MM.1S (cell line): ENCODE measurements at regions not wholly inside any gene's neighbourhood (a gene's known extent, or its start where the extent isn't known, plus 50 kb on each side); places are given as distances from the start of the nearest gene placed in this dataset.

Experiments
- DNase-seq: peaks from one replicate; pipeline ENCODE4 v3.0.0-alpha.2; 2015
- H2AFZ ChIP-seq: fragments of 300-600 bp; sonication (generic); 2 replicates; pipeline ENCODE4 v1.6.0; 2016; ENCODE audit warnings: antibody characterized with exemption, low read length
- H3F3A ChIP-seq: fragments of 300-600 bp; sonication (generic); 2 replicates; pipeline ENCODE4 v1.6.1; 2016; ENCODE audit warnings: mild to moderate bottlenecking, antibody characterized with exemption, low read length, moderate library complexity, mixed read lengths; ENCODE audit not compliant: insufficient read depth
- H3K27ac ChIP-seq: fragments of 300-600 bp; sonication (generic); 2 replicates; pipeline ENCODE4 v1.5.1; 2016; ENCODE audit warnings: mild to moderate bottlenecking, low read length
- H3K27me3 ChIP-seq: fragments of 300-600 bp; sonication (generic); replicated peaks from 2 replicates; pipeline ENCODE4 v1.6.0; 2016; ENCODE audit warnings: low read length; ENCODE audit not compliant: insufficient read depth
- H3K36me3 ChIP-seq: fragments of 300-600 bp; sonication (generic); replicated peaks from 2 replicates; pipeline ENCODE4 v1.6.1; 2016; ENCODE audit warnings: mild to moderate bottlenecking, low read length, mixed read lengths; ENCODE audit not compliant: insufficient read depth
- H3K4me1 ChIP-seq: fragments of 300-600 bp; sonication (generic); 2 replicates; pipeline ENCODE4 v1.6.1; 2016; ENCODE audit warnings: low read length, mixed read lengths
- H3K4me2 ChIP-seq: fragments of 300-600 bp; sonication (generic); 2 replicates; pipeline ENCODE4 v1.6.0; 2016; ENCODE audit warnings: low read depth, low read length
- H3K4me3 ChIP-seq: fragments of 300-600 bp; sonication (generic); 2 replicates; pipeline ENCODE4 v1.5.1; 2016; ENCODE audit warnings: low read length, mixed read lengths
- H3K79me2 ChIP-seq: fragments of 300-600 bp; sonication (generic); 2 replicates; pipeline ENCODE4 v1.6.1; 2016; ENCODE audit warnings: mixed run types, low read length, mixed read lengths
- H3K9ac ChIP-seq: fragments of 300-600 bp; sonication (generic); 2 replicates; pipeline ENCODE4 v1.6.1; 2016; ENCODE audit warnings: low read length, mixed read lengths
- H3K9me2 ChIP-seq: fragments of 300-600 bp; sonication (generic); replicated peaks from 2 replicates; pipeline ENCODE4 v1.6.1; 2016; ENCODE audit warnings: mild to moderate bottlenecking, low read length, mixed read lengths; ENCODE audit not compliant: insufficient read depth
- H3K9me3 ChIP-seq: fragments of 300-600 bp; sonication (generic); replicated peaks from 2 replicates; pipeline ENCODE4 v1.6.1; 2016; ENCODE audit warnings: mild to moderate bottlenecking, low read length, mixed read lengths; ENCODE audit not compliant: insufficient read depth
- H4K20me1 ChIP-seq: fragments of 300-600 bp; sonication (generic); 2 replicates; pipeline ENCODE4 v1.6.1; 2016; ENCODE audit warnings: mild to moderate bottlenecking, low read length, moderate library complexity, mixed read lengths; ENCODE audit not compliant: insufficient read depth
- CTCF ChIP-seq: fragments of 300-600 bp; sonication (generic); IDR thresholded peaks from 2 replicates; pipeline ENCODE4 v1.5.1; 2016; ENCODE audit warnings: antibody characterized with exemption, low read length, mixed read lengths
- EZH2 ChIP-seq: fragments of 300-600 bp; sonication (generic); optimal IDR thresholded peaks from 2 replicates; pipeline ENCODE3; 2017; ENCODE audit warnings: low read depth, mild to moderate bottlenecking, antibody characterized with exemption, low read length, mixed read lengths
- EZH2phosphoT487 ChIP-seq: fragments of 300-600 bp; sonication (generic); IDR thresholded peaks from 2 replicates; pipeline ENCODE4 v1.6.1; 2018; ENCODE audit warnings: antibody characterized with exemption, low read length

GRCh38 chr9:82487935-82488312 lies 499.4 kb downstream of the SPATA31D1 start:
- no peaks in the 10 kb centered on the region for H3K9me3 ChIP-seq
- H3K4me3 ChIP-seq = no peak overlapping the region
- no peaks in the 10 kb centered on the region for H4K20me1 ChIP-seq
- H3K4me2 ChIP-seq = no peak overlapping the region
- no peak overlapping the region for H3K27ac ChIP-seq
- H3K27me3 ChIP-seq = no peaks in the 10 kb centered on the region
- no peak for DNase-seq
- H3K9ac ChIP-seq = no peak overlapping the region
- no peak overlapping the region for H2AFZ ChIP-seq
- no peaks in the 10 kb centered on the region for H3K9me2 ChIP-seq
- H3K4me1 ChIP-seq = peaks cover 19% of the 10 kb centered on the region
- TF ChIP-seq EZH2phosphoT487 = no peak
- TF ChIP-seq EZH2 = no peak
- no peak for TF ChIP-seq CTCF
- H3K79me2 ChIP-seq = no peaks in the 10 kb centered on the region
- no peaks in the 10 kb centered on the region for H3F3A ChIP-seq
- no peaks in the 10 kb centered on the region for H3K36me3 ChIP-seq

DNA sequence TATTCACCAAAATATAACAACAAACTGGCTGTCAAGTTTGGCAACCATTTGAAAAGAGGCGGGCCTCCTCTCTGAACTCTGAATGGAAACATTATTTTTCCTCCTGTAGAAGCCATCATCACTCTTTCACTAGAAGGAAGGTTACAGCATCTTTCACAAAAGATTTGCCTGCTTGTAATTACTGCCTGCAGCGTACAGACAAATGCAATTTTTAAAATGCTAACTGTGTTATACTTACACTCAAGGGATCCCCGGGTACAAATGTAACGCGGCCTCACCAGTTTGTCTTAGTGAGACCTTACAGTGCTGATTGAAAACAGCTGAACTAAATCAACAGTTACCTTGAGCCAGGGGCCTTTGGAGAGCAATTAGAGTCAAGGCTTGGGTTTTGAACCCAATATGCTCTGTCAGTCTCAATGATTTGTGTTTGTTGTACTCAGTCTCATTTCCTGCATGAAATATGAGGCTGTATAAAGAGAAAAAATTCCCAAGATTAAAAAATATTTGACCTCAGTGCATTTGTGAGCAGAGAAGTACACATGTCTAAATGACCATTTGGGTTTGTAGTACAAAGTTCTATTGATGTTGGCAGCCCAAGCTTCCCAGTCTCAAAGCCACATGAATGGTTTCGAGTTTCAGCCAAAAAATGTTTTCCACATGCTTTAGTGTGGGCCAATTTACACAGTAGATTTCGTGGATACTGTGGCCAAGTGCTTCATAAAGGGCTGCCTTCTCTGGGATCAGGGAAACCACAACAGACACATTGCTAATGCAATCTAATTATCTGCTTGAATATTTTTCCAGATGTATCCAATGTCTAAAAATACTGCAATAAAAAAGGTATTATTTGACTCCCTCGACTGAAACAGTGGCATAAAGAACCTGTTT lies 500.0 kb downstream of the SPATA31D1 start:
- Histone ChIP-seq H3K36me3 (no peaks in the 10 kb centered on the region), H3K4me1 (peaks cover 19% of the 10 kb centered on the region), H3K4me3 (no peak overlapping the region), H3F3A (no peaks in the 10 kb centered on the region), H3K79me2 (no peaks in the 10 kb centered on the region), H3K9me3 (no peaks in the 10 kb centered on the region), H4K20me1 (no peaks in the 10 kb centered on the region), H3K27me3 (no peaks in the 10 kb centered on the region), H2AFZ (no peak overlapping the region), H3K9me2 (no peaks in the 10 kb centered on the region), H3K27ac (no peak overlapping the region), H3K4me2 (peak overlapping the region; percentile 35), H3K9ac (no peak overlapping the region)
- TF ChIP-seq EZH2 (no peak), EZH2phosphoT487 (no peak), CTCF (no peak)
- no peak for DNase-seq

DNA sequence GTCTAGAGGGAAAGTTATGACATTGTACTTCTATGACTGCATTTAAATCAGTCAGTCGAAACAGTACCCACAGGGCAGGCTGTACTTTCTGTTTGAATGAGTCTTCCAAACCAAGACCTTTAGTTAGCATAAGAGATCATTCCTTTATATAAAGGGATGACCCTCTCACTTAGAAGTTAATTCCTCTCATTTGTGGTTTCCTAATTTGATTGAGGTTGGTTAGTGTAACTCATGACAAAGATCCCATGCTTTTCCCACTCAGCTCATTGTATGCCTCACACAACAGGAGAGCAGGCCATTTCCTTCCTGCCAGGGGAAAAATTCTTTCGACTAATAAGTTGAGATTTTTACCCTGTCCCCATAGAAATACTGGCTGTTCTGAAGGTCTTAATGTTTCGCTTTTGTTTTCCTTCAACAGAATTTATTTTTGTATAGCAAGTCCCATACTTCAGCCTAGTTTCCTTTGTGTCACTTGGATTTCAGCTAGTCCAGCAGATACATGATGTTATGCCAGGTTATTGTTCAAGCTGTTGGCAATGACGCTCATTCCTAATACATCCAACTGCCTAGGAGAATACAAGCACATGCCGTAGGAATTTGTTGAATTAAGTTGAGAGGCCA lies 500.7 kb downstream of the SPATA31D1 start:
- Histone ChIP-seq H3K9ac (no peak overlapping the region), H3K4me1 (peaks cover 19% of the 10 kb centered on the region), H3K27me3 (no peaks in the 10 kb centered on the region), H3K4me3 (no peak overlapping the region), H3F3A (no peaks in the 10 kb centered on the region), H3K27ac (no peak overlapping the region), H2AFZ (no peak overlapping the region), H4K20me1 (no peaks in the 10 kb centered on the region), H3K9me2 (no peaks in the 10 kb centered on the region), H3K36me3 (no peaks in the 10 kb centered on the region), H3K9me3 (no peaks in the 10 kb centered on the region), H3K79me2 (no peaks in the 10 kb centered on the region), H3K4me2 (peak overlapping the region; percentile 35)
- DNase-seq = no peak
- no peak for TF ChIP-seq CTCF
- no peak for TF ChIP-seq EZH2
- no peak for TF ChIP-seq EZH2phosphoT487
